T-helper 2 cell (primary cell): ENCODE measurements at regions not wholly inside any gene's neighbourhood (a gene's known extent, or its start where the extent isn't known, plus 50 kb on each side); places are given as distances from the start of the nearest gene placed in this dataset.
A peak's percentile ranks its signal among the peaks of the same experiment; 100 is the strongest.
"Not testable (repeated sequence)": the region's sequence is repeated elsewhere in the genome, so short reads cannot be mapped to it uniquely, and the experiment has no call there.

ENCODE experiments used
- DNase-seq, 5 experiments: peaks; one replicate each; pipeline versions ENCODE4 v3.0.0 to v3.0.0-alpha.2; 2012 to 2022

GRCh38 chr13:47687577-47687976 is 313.5 kb downstream of the SUCLA2 start:
- no peak for DNase-seq

GRCh38 chr13:47685156-47685555 is 315.9 kb downstream of the SUCLA2 start:
- DNase-seq, result not testable (repeated sequence)

GRCh38 chr13:47680748-47681147 is 320.3 kb downstream of the SUCLA2 start:
- no peak for DNase-seq

GRCh38 chr13:47679401-47679800 is 321.7 kb downstream of the SUCLA2 start:
- no peak for DNase-seq

GRCh38 chr13:47678201-47678968 is 322.7 kb downstream of the SUCLA2 start:
- no peak for DNase-seq

- DNase-seq, result no peak
Observed at GRCh38 chr13:47675871-47676270, 325.2 kb downstream of the SUCLA2 start.

GRCh38 chr13:47673009-47673850 is 327.8 kb downstream of the SUCLA2 start:
- DNase-seq, result no peak

- no peak for DNase-seq
Observed at GRCh38 chr13:47672245-47673008, 328.6 kb downstream of the SUCLA2 start.

- no peak for DNase-seq
Observed at GRCh38 chr13:47671776-47672175, 329.3 kb downstream of the SUCLA2 start.

GRCh38 chr13:47665043-47665442 is 336.0 kb downstream of the SUCLA2 start:
- no peak for DNase-seq

- no peak for DNase-seq
Observed at GRCh38 chr13:47661076-47661475, 340.0 kb downstream of the SUCLA2 start.

GRCh38 chr13:47656651-47657050 is 344.4 kb downstream of the SUCLA2 start:
- no peak for DNase-seq

GRCh38 chr13:47650209-47650608 is 350.9 kb downstream of the SUCLA2 start:
- DNase-seq, result no peak

GRCh38 chr13:47647001-47647400 is 354.1 kb downstream of the SUCLA2 start:
- DNase-seq, result no peak

GRCh38 chr13:47646298-47646697 is 354.8 kb downstream of the SUCLA2 start:
- DNase-seq, result no peak

GRCh38 chr13:47639738-47640447 is 361.2 kb downstream of the SUCLA2 start:
- no peak for DNase-seq

- no peak for DNase-seq
Observed at GRCh38 chr13:47638627-47639026, 362.4 kb downstream of the SUCLA2 start.

GRCh38 chr13:47632311-47632710 is 368.8 kb downstream of the SUCLA2 start:
- DNase-seq, result peak in 1 of 5 experiments; percentile 22

GRCh38 chr13:47628666-47629065 is 372.4 kb downstream of the SUCLA2 start:
- DNase-seq, result no peak

- DNase-seq, result no peak
Observed at GRCh38 chr13:47623862-47624261, 377.2 kb downstream of the SUCLA2 start.

- no peak for DNase-seq
Observed at GRCh38 chr13:47621931-47622330, 379.1 kb downstream of the SUCLA2 start.

GRCh38 chr13:47611664-47612288 is 389.3 kb downstream of the SUCLA2 start:
- no peak for DNase-seq
